CD4-positive, alpha-beta T cell treated with Interleukin-1 beta for 1 hour (primary cell): ENCODE measurements at regions not wholly inside any gene's neighbourhood (a gene's known extent, or its start where the extent isn't known, plus 50 kb on each side); places are given as distances from the start of the nearest gene placed in this dataset.
"Not testable (repeated sequence)": the region's sequence is repeated elsewhere in the genome, so short reads cannot be mapped to it uniquely, and the experiment has no call there.

Source experiments
- DNase-seq, 2 donors: peaks; one replicate each; pipeline ENCODE4 v3.0.0-alpha.2; 2020 to 2022

GRCh38 chr11:67873223-67873622 is 130.7 kb downstream of the UNC93B1 start:
- DNase-seq = not testable (repeated sequence)

- not testable (repeated sequence) for DNase-seq
These were observed 132.7 kb downstream of the UNC93B1 start for GRCh38 chr11:67871168-67871567.

- DNase-seq = not testable (repeated sequence)
These were observed 141.0 kb downstream of the UNC93B1 start for GRCh38 chr11:67862896-67863295.

GRCh38 chr11:67859513-67860161 is 144.3 kb downstream of the UNC93B1 start:
- peak; percentile 48 to 70 for DNase-seq

GRCh38 chr11:67850747-67851146 is 153.2 kb downstream of the UNC93B1 start:
- not testable (repeated sequence) for DNase-seq

GRCh38 chr11:67849766-67850165 is 154.1 kb downstream of the UNC93B1 start:
- DNase-seq = not testable (repeated sequence)

GRCh38 chr11:67847896-67848875 is 155.7 kb downstream of the UNC93B1 start:
- DNase-seq = not testable (repeated sequence)

GRCh38 chr11:67846303-67846702 is 157.6 kb downstream of the UNC93B1 start:
- not testable (repeated sequence) for DNase-seq

GRCh38 chr11:67845296-67845695 is 158.6 kb downstream of the UNC93B1 start:
- DNase-seq = not testable (repeated sequence)

GRCh38 chr11:67840599-67840998 is 163.3 kb downstream of the UNC93B1 start:
- not testable (repeated sequence) for DNase-seq

GRCh38 chr11:67830152-67830551 is 155.7 kb upstream of the ALDH3B2 start:
- DNase-seq = not testable (repeated sequence)

GRCh38 chr11:67826951-67827296 is 152.5 kb upstream of the ALDH3B2 start:
- not testable (repeated sequence) for DNase-seq

- not testable (repeated sequence) for DNase-seq
These were observed 151.9 kb upstream of the ALDH3B2 start for GRCh38 chr11:67826028-67826950.

GRCh38 chr11:67824861-67825260 is 150.4 kb upstream of the ALDH3B2 start:
- DNase-seq = not testable (repeated sequence)

- no peak for DNase-seq
These were observed 145.7 kb upstream of the ALDH3B2 start for GRCh38 chr11:67820081-67820480.

GRCh38 chr11:67817558-67817957 is 143.1 kb upstream of the ALDH3B2 start:
- DNase-seq = not testable (repeated sequence)

- not testable (repeated sequence) for DNase-seq
These were observed 134.9 kb upstream of the ALDH3B2 start for GRCh38 chr11:67809301-67809700.

- DNase-seq = not testable (repeated sequence)
These were observed 133.5 kb upstream of the ALDH3B2 start for GRCh38 chr11:67807896-67808295.

GRCh38 chr11:67806728-67807235 is 132.4 kb upstream of the ALDH3B2 start:
- DNase-seq = peak in 1 of 2 donors; percentile 2

GRCh38 chr11:67806183-67806582 is 131.8 kb upstream of the ALDH3B2 start:
- not testable (repeated sequence) for DNase-seq

GRCh38 chr11:67805253-67806126 is 131.1 kb upstream of the ALDH3B2 start:
- DNase-seq = peak; percentile 99
